ENCODE measurements at regions not wholly inside any gene's neighbourhood (a gene's known extent, or its start where the extent isn't known, plus 50 kb on each side); places are given as distances from the start of the nearest gene placed in this dataset.

- TF ChIP-seq REST (IDR thresholded peaks at IDR 0.05; ENCODE audit: unreplicated experiment) (no peak), CTCF (conservative IDR thresholded peaks at IDR 0.05; ENCODE audit: low read depth in 2 of 2) (no peak), STAT1 (IDR thresholded peaks at IDR 0.05; ENCODE audit: unreplicated experiment) (no peak), JUNB (IDR thresholded peaks at IDR 0.05; ENCODE audit: unreplicated experiment) (no peak), EZH2phosphoT487 (IDR thresholded peaks at IDR 0.05; ENCODE audit: unreplicated experiment) (no peak), CREB1 (CRISPR knock-in tag; IDR thresholded peaks at IDR 0.05; ENCODE audit: low read depth) (no peak), EZH2 (IDR thresholded peaks at IDR 0.05; ENCODE audit: low read depth, unreplicated experiment) (no peak)
Observed at GRCh38 chr13:40302351-40302750, 364.1 kb downstream of the FOXO1 start (continued).

- Histone ChIP-seq H2AFZ (no peak overlapping the region), H3K4me3 (no peak overlapping the region), H3K4me2 (no peak overlapping the region), H3K27ac (ENCODE audit: low read depth) (no peak overlapping the region), H3K36me3 (ENCODE audit: insufficient read depth) (peaks cover 17% of the 10 kb centered on the region), H3K9me2 (ENCODE audit: insufficient read depth) (no peaks in the 10 kb centered on the region), H4K20me1 (replicated peaks; ENCODE audit: insufficient read depth) (no peaks in the 10 kb centered on the region), H3F3A (replicated peaks; ENCODE audit: low read depth) (no peaks in the 10 kb centered on the region), H3K4me1 (ENCODE audit: insufficient read depth) (no peaks in the 10 kb centered on the region; the same call in 1 of the 2 replicates), H3K79me2 (replicated peaks; ENCODE audit: insufficient read depth) (no peaks in the 10 kb centered on the region), H3K27me3 (ENCODE audit: insufficient read depth) (no peaks in the 10 kb centered on the region)
- DNase-seq (ENCODE audit: low spot score) = no peak
- H3K9me3 Mint-ChIP-seq = peaks cover 56% of the 10 kb centered on the region
- peaks cover 5% of the 10 kb centered on the region for H3K27me3 Mint-ChIP-seq (ENCODE audit: insufficient read depth, low read depth, poor library complexity)
- peaks cover 46% of the 10 kb centered on the region for H3K36me3 Mint-ChIP-seq (ENCODE audit: low read depth)
- no peak for ATAC-seq
- H3K27ac Mint-ChIP-seq = no peak overlapping the region
- peaks cover 4% of the 10 kb centered on the region for H3K4me1 Mint-ChIP-seq
- no peak overlapping the region for H3K4me3 Mint-ChIP-seq
- TF ChIP-seq ZNF462 (CRISPR knock-in tag; IDR thresholded peaks at IDR 0.05) = no peak
- TF ChIP-seq ZNF331 (CRISPR knock-in tag; IDR thresholded peaks at IDR 0.05; ENCODE audit: low read depth) = no peak
- TF ChIP-seq POLR2AphosphoS5 (IDR thresholded peaks at IDR 0.05; ENCODE audit: low read depth) = no peak
- TF ChIP-seq STAT1 (IDR thresholded peaks at IDR 0.05; ENCODE audit: unreplicated experiment) = no peak
- TF ChIP-seq CTCF (conservative IDR thresholded peaks at IDR 0.05; ENCODE audit: low read depth in 2 of 2) = no peak
Observed at GRCh38 chr13:40304391-40304790, 362.1 kb downstream of the FOXO1 start.

Measured in GM23338 (cell line).